WI38 (cell line): ENCODE measurements at regions not wholly inside any gene's neighbourhood (a gene's known extent, or its start where the extent isn't known, plus 50 kb on each side); places are given as distances from the start of the nearest gene placed in this dataset.

Experiments used
- H3K4me3 ChIP-seq: 2 replicates; pipeline ENCODE4 v1.5.1; 2011; ENCODE audit warnings: low read depth, mild to moderate bottlenecking, control low read depth, low read length
- CTCF ChIP-seq: IDR thresholded peaks from 2 replicates; pipeline ENCODE4 v1.5.1; 2012; ENCODE audit warnings: low read depth, mild to moderate bottlenecking, control low read depth, low read length

- H3K4me3 ChIP-seq: no peak overlapping the region
- TF ChIP-seq CTCF: no peak
Measured at GRCh38 chr21:24824209-24824608, 783.1 kb downstream of the MRPL39 start.

DNA sequence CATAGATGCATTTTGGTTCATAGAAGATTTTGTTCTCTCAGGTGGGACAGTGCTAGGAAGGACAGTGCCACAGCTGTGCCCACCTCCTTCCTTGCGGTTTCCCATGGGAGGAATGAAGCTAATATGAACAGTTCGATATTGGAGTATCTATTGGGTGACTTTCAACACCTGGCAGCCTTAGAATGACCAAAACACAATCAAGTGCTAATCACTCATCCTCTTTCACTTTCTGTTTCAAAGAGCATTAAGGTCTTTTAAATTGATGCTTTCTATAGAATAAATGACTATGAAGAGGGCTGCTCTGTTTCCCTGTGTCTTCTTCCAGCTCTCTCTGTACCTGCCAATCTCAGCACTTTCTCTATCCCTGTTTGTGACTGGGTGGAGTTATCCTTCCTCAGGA lies 784.0 kb downstream of the MRPL39 start:
- no peak for TF ChIP-seq CTCF
- H3K4me3 ChIP-seq: no peak overlapping the region

DNA sequence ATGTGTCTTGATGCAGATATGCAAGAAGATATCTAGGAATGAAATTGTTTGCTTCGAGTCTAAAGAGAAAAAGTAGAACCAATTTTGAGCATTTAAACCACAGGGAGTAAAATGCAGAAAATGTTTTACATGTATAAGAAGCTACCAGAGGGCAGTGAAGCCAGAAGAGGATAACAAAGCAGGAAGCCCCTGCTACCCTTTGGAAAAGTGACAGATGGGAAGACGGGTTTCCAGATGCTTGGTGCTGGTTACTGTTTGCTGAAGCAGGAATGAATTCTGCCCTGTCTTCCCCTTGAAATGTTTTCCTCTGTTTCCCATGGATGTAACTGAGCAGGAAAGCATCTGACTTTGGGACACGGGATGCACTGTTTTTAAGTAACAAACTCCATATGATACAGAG lies 822.2 kb downstream of the MRPL39 start:
- H3K4me3 ChIP-seq: no peak overlapping the region
- no peak for TF ChIP-seq CTCF

DNA sequence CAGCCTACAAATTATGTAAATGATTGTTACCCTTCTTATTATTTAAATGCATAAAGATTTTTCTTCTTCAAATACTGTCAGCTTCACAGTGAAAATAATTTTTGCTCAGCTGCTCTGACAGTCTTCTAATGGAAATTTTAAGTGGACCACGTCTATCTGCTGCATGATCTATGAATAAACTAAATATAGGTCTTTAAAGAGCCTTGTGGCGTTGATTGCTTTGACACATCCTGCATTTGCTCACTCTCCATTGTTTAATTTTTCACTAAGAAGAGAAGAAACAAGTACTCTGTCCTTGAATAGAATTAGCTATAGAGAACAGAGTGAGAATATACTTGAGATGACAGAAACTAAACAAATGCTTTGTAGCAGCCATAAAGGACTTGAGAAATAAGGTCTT lies 826.1 kb downstream of the MRPL39 start:
- TF ChIP-seq CTCF: no peak
- H3K4me3 ChIP-seq: no peak overlapping the region

DNA sequence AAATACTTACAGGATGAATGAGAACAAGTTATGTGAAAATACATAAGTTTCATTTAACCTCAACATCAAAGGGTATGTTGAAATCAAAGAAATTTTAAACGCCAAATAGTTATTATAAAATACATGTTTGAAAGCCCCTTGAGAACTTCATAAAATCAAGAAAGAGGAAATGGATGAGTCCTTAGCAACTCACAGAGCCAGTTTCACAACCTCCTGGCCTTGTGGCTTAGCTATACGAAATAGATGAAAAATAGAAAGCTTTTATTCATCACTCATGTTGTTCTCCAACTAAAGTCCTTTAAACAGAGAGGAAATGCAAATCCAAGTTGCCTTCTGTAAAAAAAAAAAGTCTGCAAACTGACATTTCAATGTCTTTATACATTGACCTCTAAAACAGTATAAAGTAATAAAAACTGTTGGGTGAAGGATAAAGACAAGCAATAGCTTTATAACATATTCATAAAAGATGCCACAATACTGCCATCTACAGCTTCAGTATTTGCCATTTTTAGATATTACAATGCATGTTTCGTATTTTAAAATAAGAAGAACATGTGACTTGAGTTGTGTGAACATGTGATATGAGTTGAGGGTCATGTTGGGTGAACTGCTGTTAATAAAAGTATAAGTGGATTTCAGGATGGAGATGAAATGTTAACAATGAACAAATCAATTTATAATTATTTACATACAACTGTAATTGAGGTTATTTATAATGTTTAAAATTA lies 847.8 kb downstream of the MRPL39 start:
- no peak for TF ChIP-seq CTCF
- H3K4me3 ChIP-seq: no peak overlapping the region

GRCh38 chr21:24738063-24738462 lies 869.2 kb downstream of the MRPL39 start:
- TF ChIP-seq CTCF: no peak
- no peak overlapping the region for H3K4me3 ChIP-seq

- TF ChIP-seq CTCF: no peak
- no peak overlapping the region for H3K4me3 ChIP-seq
Measured at GRCh38 chr21:24737296-24737850, 869.9 kb downstream of the MRPL39 start.
